HCT116 (cell line): ENCODE measurements at regions not wholly inside any gene's neighbourhood (a gene's known extent, or its start where the extent isn't known, plus 50 kb on each side); places are given as distances from the start of the nearest gene placed in this dataset.

Experiments
- ATAC-seq: fragments of 200-7000 bp; cut with Tn5 transposase; 2 replicates; pipeline ENCODE4 v1.9.1; 2020; ENCODE audit warnings: mild to moderate bottlenecking, moderate library complexity
- BruUV-seq: library from RNA; stranded (reverse); fragments of 400-500 nt; replicated peaks from 2 replicates; lab custom pipeline; 2021; lab: Mats Ljungman, UMichigan
- CTCF ChIA-PET: fragments of 300-600 bp; sonication (Branson Sonifier 250); formaldehyde crosslinking; loops from one replicate; lab custom pipeline; 2021; ENCODE audit warnings: antibody characterized with exemption; lab: Charles Lee
- POLR2A ChIA-PET: fragments of 300-600, 350-600 bp; sonication (Branson Sonifier 250); formaldehyde crosslinking; loops from one replicate; lab custom pipeline; 2021; ENCODE audit warnings: antibody characterized with exemption; lab: Charles Lee
- RAD21 ChIA-PET, 2 experiments: fragments of 300-600 bp; sonication (Branson Sonifier 250); formaldehyde crosslinking; loops; one replicate each; lab custom pipeline; 2023; ENCODE audit warnings: low total read pairs in 2 of 2; ENCODE audit not compliant: uncharacterized antibody in 2 of 2, unreplicated experiment in 2 of 2, low non-redundant PET in 1 of 2; lab: Charles Lee
- DNase-seq: peaks from one replicate; pipeline ENCODE4 v3.0.0-alpha.2; 2010; ENCODE audit warnings: low read depth, low spot score
- H2AFZ ChIP-seq: fragments of 200-600 bp; shearing (Covaris generic), sonication (generic); 2 replicates; pipeline ENCODE4 v1.6.1; 2017; ENCODE audit warnings: low read depth, mixed run types, mixed read lengths, antibody characterized with exemption, low read length; ENCODE audit not compliant: poor library complexity, severe bottlenecking
- H3K27ac ChIP-seq: 2 replicates; pipeline ENCODE4 v1.5.1; 2012; ENCODE audit warnings: low read depth, low read length
- H3K27me3 ChIP-seq: fragments of 200-600 bp; sonication (generic); 2 replicates; pipeline ENCODE4 v1.6.1; 2016; ENCODE audit warnings: mixed run types, low read length, mixed read lengths; ENCODE audit not compliant: insufficient read depth
- H3K36me3 ChIP-seq, 2 experiments: fragments of 200-500 bp in 1 of 2; fragments of 200-600 bp in 1 of 2; sonication (Bioruptor generic) in 1 of 2; sonication (generic) in 1 of 2; 2 replicates each; pipeline versions ENCODE4 v1.5.1 to v1.6.1; 2014 to 2016; ENCODE audit warnings: low read length in 2 of 2, inconsistent platforms in 1 of 2, mixed read lengths in 1 of 2, mixed run types in 1 of 2; ENCODE audit not compliant: insufficient read depth in 2 of 2, control insufficient read depth in 1 of 2
- H3K4me1 ChIP-seq, 2 experiments: fragments of 200-600 bp in 1 of 2; sonication (generic) in 1 of 2; 2 replicates each; pipeline versions ENCODE4 v1.5.1 to v1.6.1; 2012 to 2017; ENCODE audit warnings: low read length in 2 of 2, inconsistent platforms in 1 of 2, mild to moderate bottlenecking in 1 of 2, mixed read lengths in 1 of 2, mixed run types in 1 of 2, moderate library complexity in 1 of 2; ENCODE audit not compliant: insufficient read depth in 2 of 2, control insufficient read depth in 1 of 2
- H3K4me2 ChIP-seq: fragments of 200-600 bp; sonication (generic); 2 replicates; pipeline ENCODE4 v1.6.1; 2017; ENCODE audit warnings: mixed run types, low read length, mixed read lengths
- H3K4me3 ChIP-seq, 2 experiments: fragments of 200-600 bp in 1 of 2; sonication (generic) in 1 of 2; replicated peaks in 1 of 2; 2 replicates each; pipeline ENCODE4 v1.5.1; 2011 to 2016; ENCODE audit warnings: low read length in 2 of 2, control low read depth in 1 of 2, low read depth in 1 of 2, mild to moderate bottlenecking in 1 of 2, mixed read lengths in 1 of 2, mixed run types in 1 of 2
- H3K79me2 ChIP-seq: fragments of 200-600 bp; sonication (generic); 2 replicates; pipeline ENCODE4 v1.6.1; 2017; ENCODE audit warnings: mild to moderate bottlenecking, mixed run types, low read length, moderate library complexity, mixed read lengths; ENCODE audit not compliant: insufficient read depth
- H3K9ac ChIP-seq: fragments of 200-600 bp; sonication (generic); 2 replicates; pipeline ENCODE4 v1.6.1; 2016; ENCODE audit warnings: low read length, mixed read lengths
- H3K9me2 ChIP-seq: fragments of 200-600 bp; sonication (generic), shearing (Covaris generic); 2 replicates; pipeline ENCODE4 v1.6.1; 2017; ENCODE audit warnings: mixed run types, mild to moderate bottlenecking, moderate library complexity; ENCODE audit not compliant: insufficient read depth
- H3K9me3 ChIP-seq, 2 experiments: fragments of 200-500 bp in 1 of 2; fragments of 200-600 bp in 1 of 2; sonication (Bioruptor generic) in 1 of 2; sonication (generic) in 1 of 2; 2 replicates each; pipeline ENCODE4 v1.6.1; 2014 to 2017; ENCODE audit warnings: low read length in 2 of 2, mixed read lengths in 2 of 2, inconsistent platforms in 1 of 2, low read depth in 1 of 2, mild to moderate bottlenecking in 1 of 2, mixed run types in 1 of 2, moderate library complexity in 1 of 2; ENCODE audit not compliant: control insufficient read depth in 1 of 2, insufficient read depth in 1 of 2
- H4K20me1 ChIP-seq: fragments of 200-600 bp; sonication (generic), shearing (Covaris generic); 2 replicates; pipeline ENCODE4 v1.6.1; 2017; ENCODE audit warnings: mixed run types, mild to moderate bottlenecking, moderate library complexity; ENCODE audit not compliant: insufficient read depth
- ATF3 ChIP-seq: IDR thresholded peaks from 2 replicates; pipeline ENCODE4 v1.6.1; 2012
- CEBPB ChIP-seq: IDR thresholded peaks from 2 replicates; pipeline ENCODE4 v1.6.1; 2012; ENCODE audit warnings: low read depth
- EGR1 ChIP-seq: IDR thresholded peaks from 2 replicates; pipeline ENCODE4 v1.6.1; 2012; ENCODE audit warnings: low read depth
- ELF1 ChIP-seq: IDR thresholded peaks from 2 replicates; pipeline ENCODE4 v1.6.1; 2012; ENCODE audit warnings: low read depth, borderline replicate concordance
- REST ChIP-seq: IDR thresholded peaks from 2 replicates; pipeline ENCODE4 v1.6.1; 2012; ENCODE audit warnings: low read depth
- TCF7L2 ChIP-seq: IDR thresholded peaks from 2 replicates; pipeline ENCODE4 v1.7.0; 2011; ENCODE audit warnings: borderline replicate concordance, inconsistent platforms; ENCODE audit not compliant: insufficient read depth, insufficient read length; ENCODE audit errors: extremely low read depth
- YY1 ChIP-seq: IDR thresholded peaks from 2 replicates; pipeline ENCODE4 v1.6.1; 2011; ENCODE audit warnings: low read length, low read depth, moderate library complexity, mild to moderate bottlenecking; ENCODE audit not compliant: insufficient replicate concordance; ENCODE audit errors: extremely low read depth
- intact Hi-C: fragments of 100-400 bp; cut with micrococcal nuclease; formaldehyde crosslinking; loops from 2 replicates; pipeline ENCODE4 v1.10.0; 2022

- no peaks in the 10 kb centered on the region for H3K79me2 ChIP-seq
- no peaks in the 10 kb centered on the region for H3K9me3 ChIP-seq
- no peaks in the 10 kb centered on the region for H3K9me2 ChIP-seq
- RAD21 ChIA-PET, result no interaction called here
- H4K20me1 ChIP-seq, result no peaks in the 10 kb centered on the region
- CTCF ChIA-PET, result no interaction called here
- DNase-seq, result no peak
- POLR2A ChIA-PET, result no interaction called here
- no peak overlapping the region for H3K4me2 ChIP-seq
- TF ChIP-seq YY1 (no peak), EGR1 (no peak), REST (no peak), TCF7L2 (no peak), CEBPB (no peak), ATF3 (no peak), ELF1 (no peak)
- TF ChIP-seq, all 23 proteins: peak for 0
- Histone ChIP-seq H3K4me1 (no peaks in the 10 kb centered on the region), H3K27ac (no peak overlapping the region), H3K9ac (no peak overlapping the region), H3K27me3 (no peaks in the 10 kb centered on the region), H2AFZ (no peak overlapping the region), H3K36me3 (no peaks in the 10 kb centered on the region), H3K4me3 (no peak overlapping the region)
- intact Hi-C loops, result no loop called here
- no peak for ATAC-seq
- no TSS peak for BruUV-seq
Measured at GRCh38 chr4:144410230-144410783, 235.6 kb upstream of the HHIP start.
